IPS-NIHi11 (cell line): ENCODE measurements at regions not wholly inside any gene's neighbourhood (a gene's known extent, or its start where the extent isn't known, plus 50 kb on each side); places are given as distances from the start of the nearest gene placed in this dataset.
"Not testable (repeated sequence)": the region's sequence is repeated elsewhere in the genome, so short reads cannot be mapped to it uniquely, and the experiment has no call there.

Experiments
- DNase-seq: peaks from one replicate; pipeline ENCODE4 v3.0.0; 2012; ENCODE audit warnings: mixed read lengths, low spot score

- DNase-seq: no peak
Measured at GRCh38 chr1:4064150-4064889, 164.2 kb upstream of the C1orf174 start.

GRCh38 chr1:4066860-4067599, 167.0 kb upstream of the C1orf174 start:
- no peak for DNase-seq

- DNase-seq: no peak
Measured at GRCh38 chr1:4068076-4068475, 168.0 kb upstream of the C1orf174 start.

- no peak for DNase-seq
Measured at GRCh38 chr1:4071653-4072052, 171.6 kb upstream of the C1orf174 start.

GRCh38 chr1:4072481-4073153, 172.5 kb upstream of the C1orf174 start:
- no peak for DNase-seq

GRCh38 chr1:4075436-4076225, 175.6 kb upstream of the C1orf174 start:
- no peak for DNase-seq

- DNase-seq: no peak
Measured at GRCh38 chr1:4076346-4076745, 176.3 kb upstream of the C1orf174 start.

- DNase-seq: not testable (repeated sequence)
Measured at GRCh38 chr1:4078091-4078962, 178.3 kb upstream of the C1orf174 start.

- DNase-seq: no peak
Measured at GRCh38 chr1:4079815-4080214, 179.7 kb upstream of the C1orf174 start.

GRCh38 chr1:4081806-4082711, 182.0 kb upstream of the C1orf174 start:
- no peak for DNase-seq

- DNase-seq: no peak
Measured at GRCh38 chr1:4083231-4084047, 183.4 kb upstream of the C1orf174 start.

GRCh38 chr1:4084048-4084431, 184.0 kb upstream of the C1orf174 start:
- DNase-seq: no peak

GRCh38 chr1:4084446-4084845, 184.4 kb upstream of the C1orf174 start:
- DNase-seq: no peak

GRCh38 chr1:4084896-4085295, 184.8 kb upstream of the C1orf174 start:
- DNase-seq: no peak

- no peak for DNase-seq
Measured at GRCh38 chr1:4085546-4085945, 185.5 kb upstream of the C1orf174 start.

GRCh38 chr1:4086085-4086850, 186.2 kb upstream of the C1orf174 start:
- DNase-seq: no peak

- no peak for DNase-seq
Measured at GRCh38 chr1:4086921-4087320, 186.8 kb upstream of the C1orf174 start.
